DND-41 (cell line): ENCODE measurements at regions not wholly inside any gene's neighbourhood (a gene's known extent, or its start where the extent isn't known, plus 50 kb on each side); places are given as distances from the start of the nearest gene placed in this dataset.
"Not testable (repeated sequence)": the region's sequence is repeated elsewhere in the genome, so short reads cannot be mapped to it uniquely, and the experiment has no call there.

ENCODE experiments used
- EZH2 ChIP-seq: IDR thresholded peaks from 3 replicates; pipeline ENCODE4 v1.6.1; 2012; ENCODE audit warnings: borderline replicate concordance, low read depth, mild to moderate bottlenecking, moderate library complexity, low read length, inconsistent platforms; ENCODE audit not compliant: severe bottlenecking
- TF ChIP-seq, protein P1 (sequence below): IDR thresholded peaks from 2 replicates; pipeline ENCODE4 v1.5.1; 2012; ENCODE audit warnings: borderline replicate concordance, low read length, moderate library complexity, mild to moderate bottlenecking; ENCODE audit not compliant: poor library complexity, severe bottlenecking; ENCODE audit errors: extremely low read depth

GRCh38 chr6:51055316-51055715 is 236.6 kb downstream of the TFAP2B start:
- TF ChIP-seq, protein P1, sequence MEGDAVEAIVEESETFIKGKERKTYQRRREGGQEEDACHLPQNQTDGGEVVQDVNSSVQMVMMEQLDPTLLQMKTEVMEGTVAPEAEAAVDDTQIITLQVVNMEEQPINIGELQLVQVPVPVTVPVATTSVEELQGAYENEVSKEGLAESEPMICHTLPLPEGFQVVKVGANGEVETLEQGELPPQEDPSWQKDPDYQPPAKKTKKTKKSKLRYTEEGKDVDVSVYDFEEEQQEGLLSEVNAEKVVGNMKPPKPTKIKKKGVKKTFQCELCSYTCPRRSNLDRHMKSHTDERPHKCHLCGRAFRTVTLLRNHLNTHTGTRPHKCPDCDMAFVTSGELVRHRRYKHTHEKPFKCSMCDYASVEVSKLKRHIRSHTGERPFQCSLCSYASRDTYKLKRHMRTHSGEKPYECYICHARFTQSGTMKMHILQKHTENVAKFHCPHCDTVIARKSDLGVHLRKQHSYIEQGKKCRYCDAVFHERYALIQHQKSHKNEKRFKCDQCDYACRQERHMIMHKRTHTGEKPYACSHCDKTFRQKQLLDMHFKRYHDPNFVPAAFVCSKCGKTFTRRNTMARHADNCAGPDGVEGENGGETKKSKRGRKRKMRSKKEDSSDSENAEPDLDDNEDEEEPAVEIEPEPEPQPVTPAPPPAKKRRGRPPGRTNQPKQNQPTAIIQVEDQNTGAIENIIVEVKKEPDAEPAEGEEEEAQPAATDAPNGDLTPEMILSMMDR: not testable (repeated sequence)
- TF ChIP-seq EZH2: not testable (repeated sequence)
